GM12878 (cell line): ENCODE measurements at regions not wholly inside any gene's neighbourhood (a gene's known extent, or its start where the extent isn't known, plus 50 kb on each side); places are given as distances from the start of the nearest gene placed in this dataset.

Experiments used
- ATAC-seq: fragments of 200-7000 bp; cut with Tn5 transposase; 3 replicates; pipeline ENCODE4 v1.9.1; 2020; ENCODE audit warnings: mild to moderate bottlenecking, moderate library complexity
- BruUV-seq: library from RNA; stranded (reverse); fragments of 400-500 nt; replicated peaks from 2 replicates; lab custom pipeline; 2021; lab: Mats Ljungman, UMichigan
- CTCF ChIA-PET: fragments of 300-600 bp; sonication (Branson Sonifier 250); formaldehyde crosslinking; extraction: SDS; loops from one replicate; lab custom pipeline; 2021; ENCODE audit warnings: inconsistent platforms; lab: Yijun Ruan, JAX
- POLR2A ChIA-PET: fragments of 350-600 bp; formaldehyde crosslinking; extraction: SDS; loops from one replicate; lab custom pipeline; 2021; ENCODE audit warnings: inconsistent platforms; lab: Charles Lee
- RAD21 ChIA-PET: fragments of 300-600 bp; sonication (Branson Sonifier 250); formaldehyde crosslinking; loops from one replicate; lab custom pipeline; 2023; ENCODE audit warnings: antibody characterized with exemption; ENCODE audit not compliant: unreplicated experiment; lab: Charles Lee
- SMC1A ChIA-PET: fragments of 300-600 bp; sonication (Branson Sonifier 250); formaldehyde crosslinking; loops from one replicate; lab custom pipeline; 2023; ENCODE audit not compliant: unreplicated experiment, uncharacterized antibody; lab: Charles Lee
- DNase-seq: peaks from one replicate; pipeline ENCODE4 v3.0.0-alpha.2; 2011; ENCODE audit warnings: low read depth, low spot score
- FAIRE-seq: peaks from 3 replicates; lab custom pipeline; 2011; peaks lifted over from hg19 to GRCh38; lab: Jason Lieb, UNC
- H2AFZ ChIP-seq: 2 replicates; pipeline ENCODE4 v1.6.0; 2011; ENCODE audit warnings: low read depth, low read length, control low read depth; ENCODE audit not compliant: control insufficient read depth
- H3K27ac ChIP-seq: 2 replicates; pipeline ENCODE4 v1.5.1; 2011; ENCODE audit warnings: control low read depth; ENCODE audit not compliant: control insufficient read depth, insufficient read depth
- H3K27me3 ChIP-seq, 2 experiments: replicated peaks in 1 of 2; 2 replicates each; pipeline versions ENCODE4 v1.6.0 to v1.6.1; 2011; ENCODE audit warnings: low read length in 1 of 2; ENCODE audit not compliant: control insufficient read depth in 2 of 2, insufficient read depth in 2 of 2
- H3K36me3 ChIP-seq, 2 experiments: 2 replicates each; pipeline ENCODE4 v1.5.1; 2011; ENCODE audit warnings: low read length in 1 of 2; ENCODE audit not compliant: control insufficient read depth in 2 of 2, insufficient read depth in 2 of 2
- H3K4me1 ChIP-seq: 2 replicates; pipeline ENCODE4 v1.6.1; 2011; ENCODE audit warnings: mild to moderate bottlenecking, low read length, moderate library complexity, mixed read lengths; ENCODE audit not compliant: control insufficient read depth, insufficient read depth
- H3K4me2 ChIP-seq: 2 replicates; pipeline ENCODE4 v1.6.0; 2011; ENCODE audit warnings: control low read depth; ENCODE audit not compliant: control insufficient read depth, insufficient read depth
- H3K4me3 ChIP-seq: fragments of 200-600 bp; sonication (generic); 2 replicates; pipeline ENCODE4 v1.5.1; 2016
- H3K79me2 ChIP-seq: 2 replicates; pipeline ENCODE4 v1.6.0; 2011; ENCODE audit warnings: low read length; ENCODE audit not compliant: control insufficient read depth, insufficient read depth
- H3K9ac ChIP-seq: 2 replicates; pipeline ENCODE4 v1.8.0; 2011; ENCODE audit warnings: low read length, control low read depth, mixed read lengths; ENCODE audit not compliant: control insufficient read depth, insufficient read depth
- H3K9me3 ChIP-seq: replicated peaks from 3 replicates; pipeline ENCODE4 v1.5.1; 2011; ENCODE audit warnings: mild to moderate bottlenecking, low read length; ENCODE audit not compliant: control insufficient read depth, insufficient read depth
- H4K20me1 ChIP-seq: 2 replicates; pipeline ENCODE4 v1.6.0; 2011; ENCODE audit not compliant: control insufficient read depth, insufficient read depth
- NFYA ChIP-seq: IDR thresholded peaks from 2 replicates; pipeline ENCODE4 v1.6.1; 2011; ENCODE audit warnings: low read depth, mild to moderate bottlenecking, low read length, improper control_type of control experiment, borderline replicate concordance
- SUPT20H ChIP-seq: IDR thresholded peaks from 2 replicates; pipeline ENCODE4 v1.6.1; 2011; ENCODE audit warnings: low read depth, mild to moderate bottlenecking, low read length, moderate library complexity, borderline replicate concordance; ENCODE audit not compliant: control insufficient read depth
- ZBTB33 ChIP-seq: fragments of 450-650 bp; IDR thresholded peaks from 2 replicates; pipeline ENCODE4 v1.6.1; 2017; ENCODE audit warnings: mild to moderate bottlenecking
- WGBS: methylation state at CpG from one replicate; pipeline ENCODE4 v1.1.6; 2016; ENCODE audit warnings: low lambda C conversion rate; ENCODE audit not compliant: insufficient replicate concordance, insufficient coverage; ENCODE audit errors: missing lambda C conversion rate; 5-methylcytosine and 5-hydroxymethylcytosine counted together
- in situ Hi-C: fragments of 300-500 bp; cut with MboI; formaldehyde crosslinking; loops from 9 replicates; pipeline ENCODE4 v1.14.3; 2018; ENCODE audit warnings: mixed read lengths
- intact Hi-C: fragments of 100-400 bp; cut with micrococcal nuclease; formaldehyde crosslinking; loops from one replicate; pipeline ENCODE4 v1.14.2; 2022; ENCODE audit not compliant: unreplicated experiment

GRCh38 chr20:17885076-17885475 lies 83.5 kb downstream of the SNX5 start:
- in situ Hi-C loops (no loop called here), intact Hi-C loops (no loop called here)

More at GRCh38 chr20:17885076-17885475, 83.5 kb downstream of the SNX5 start:
- BruUV-seq: no TSS peak
- Histone ChIP-seq H3K27ac (no peak overlapping the region), H3K4me3 (no peak overlapping the region), H2AFZ (no peak overlapping the region), H3K36me3 (no peaks in the 10 kb centered on the region), H4K20me1 (no peaks in the 10 kb centered on the region), H3K4me1 (no peaks in the 10 kb centered on the region), H3K4me2 (no peak overlapping the region), H3K9ac (no peak overlapping the region), H3K79me2 (no peaks in the 10 kb centered on the region), H3K27me3 (no peaks in the 10 kb centered on the region), H3K9me3 (peaks cover 2% of the 10 kb centered on the region; the same call in 1 of the 3 replicates)
- POLR2A ChIA-PET: no interaction called here
- FAIRE-seq (no peak), DNase-seq (no peak), ATAC-seq (no peak)
- TF ChIP-seq SUPT20H (no peak), NFYA (no peak), ZBTB33 (no peak)
- 68% methylated on average over 3 of the region's 3 CpGs for WGBS
- RAD21 ChIA-PET: interaction anchor here (2.0 to 2.9 kb wide), 2 partner anchors 10 to 203 kb away, joined by 8 to 11 read pairs; partner anchors contain the start of gene RRBP1
- CTCF ChIA-PET: interaction anchor here (1.0 to 2.4 kb wide), 3 partner anchors 16 to 203 kb away, joined by 3 to 8 read pairs (median 4); partner anchors contain the start of gene RRBP1
- SMC1A ChIA-PET: interaction anchor here (1.0 to 2.2 kb wide), 2 partner anchors 10 to 28 kb away, joined by 5 to 10 read pairs; no protein-coding TSS in a partner anchor
